CD4-positive, alpha-beta T cell treated with Interferon gamma for 1 hour (primary cell): ENCODE measurements at regions not wholly inside any gene's neighbourhood (a gene's known extent, or its start where the extent isn't known, plus 50 kb on each side); places are given as distances from the start of the nearest gene placed in this dataset.
A peak's percentile ranks its signal among the peaks of the same experiment; 100 is the strongest.
"Not testable (repeated sequence)": the region's sequence is repeated elsewhere in the genome, so short reads cannot be mapped to it uniquely, and the experiment has no call there.

ENCODE experiments used
- DNase-seq: peaks from one replicate; pipeline ENCODE4 v3.0.0-alpha.2; 2020

GRCh38 chr16:31975826-31976419, 102.3 kb downstream of the ZNF267 start:
- not testable (repeated sequence) for DNase-seq

GRCh38 chr16:31978463-31978862, 104.9 kb downstream of the ZNF267 start:
- DNase-seq = not testable (repeated sequence)

GRCh38 chr16:31981739-31982138, 108.1 kb downstream of the ZNF267 start:
- not testable (repeated sequence) for DNase-seq

GRCh38 chr16:31982986-31983385, 109.4 kb downstream of the ZNF267 start:
- not testable (repeated sequence) for DNase-seq

GRCh38 chr16:31983666-31984065, 110.1 kb downstream of the ZNF267 start:
- not testable (repeated sequence) for DNase-seq

- DNase-seq = not testable (repeated sequence)
Observed at GRCh38 chr16:31986895-31987294, 113.3 kb downstream of the ZNF267 start.

- peak; percentile 47 for DNase-seq
Observed at GRCh38 chr16:31988595-31989581, 115.3 kb downstream of the ZNF267 start.

GRCh38 chr16:31990261-31990660, 116.7 kb downstream of the ZNF267 start:
- not testable (repeated sequence) for DNase-seq

GRCh38 chr16:31990980-31991379, 117.4 kb downstream of the ZNF267 start:
- DNase-seq = not testable (repeated sequence)

GRCh38 chr16:31996325-31996724, 122.7 kb downstream of the ZNF267 start:
- DNase-seq = peak; percentile 2

- DNase-seq = not testable (repeated sequence)
Observed at GRCh38 chr16:32002496-32002895, 128.9 kb downstream of the ZNF267 start.

- DNase-seq = not testable (repeated sequence)
Observed at GRCh38 chr16:32003819-32004218, 130.2 kb downstream of the ZNF267 start.

- DNase-seq = not testable (repeated sequence)
Observed at GRCh38 chr16:32038783-32039496, 165.3 kb downstream of the ZNF267 start.

- DNase-seq = not testable (repeated sequence)
Observed at GRCh38 chr16:32039919-32040318, 166.3 kb downstream of the ZNF267 start.

- not testable (repeated sequence) for DNase-seq
Observed at GRCh38 chr16:32066016-32066651, 187.0 kb upstream of the TP53TG3D start.

- not testable (repeated sequence) for DNase-seq
Observed at GRCh38 chr16:32071586-32071985, 181.5 kb upstream of the TP53TG3D start.

GRCh38 chr16:32083891-32084290, 169.2 kb upstream of the TP53TG3D start:
- not testable (repeated sequence) for DNase-seq

- DNase-seq = not testable (repeated sequence)
Observed at GRCh38 chr16:32084656-32085401, 168.3 kb upstream of the TP53TG3D start.

- DNase-seq = peak; percentile 6
Observed at GRCh38 chr16:32085438-32086141, 167.5 kb upstream of the TP53TG3D start.

GRCh38 chr16:32115562-32115961, 137.5 kb upstream of the TP53TG3D start:
- DNase-seq = not testable (repeated sequence)

GRCh38 chr16:32116080-32116479, 137.0 kb upstream of the TP53TG3D start:
- no peak for DNase-seq
